Erythroblast (primary cell): ENCODE measurements at regions not wholly inside any gene's neighbourhood (a gene's known extent, or its start where the extent isn't known, plus 50 kb on each side); places are given as distances from the start of the nearest gene placed in this dataset.

Experiments used
- GATA1 ChIP-seq: IDR thresholded peaks from 2 replicates; pipeline ENCODE4 v1.6.1; 2011; ENCODE audit warnings: low read depth, mild to moderate bottlenecking, control low read depth, low read length, moderate library complexity
- POLR2A ChIP-seq: IDR thresholded peaks from 2 replicates; pipeline ENCODE4 v1.6.1; 2011; ENCODE audit warnings: mild to moderate bottlenecking, low read length

- no peak for TF ChIP-seq POLR2A
- TF ChIP-seq GATA1, result no peak
These were observed 126.6 kb upstream of the ABCB5 start for GRCh38 chr7:20488850-20489249.
